ENCODE measurements at regions not wholly inside any gene's neighbourhood (a gene's known extent, or its start where the extent isn't known, plus 50 kb on each side); places are given as distances from the start of the nearest gene placed in this dataset.

DNA sequence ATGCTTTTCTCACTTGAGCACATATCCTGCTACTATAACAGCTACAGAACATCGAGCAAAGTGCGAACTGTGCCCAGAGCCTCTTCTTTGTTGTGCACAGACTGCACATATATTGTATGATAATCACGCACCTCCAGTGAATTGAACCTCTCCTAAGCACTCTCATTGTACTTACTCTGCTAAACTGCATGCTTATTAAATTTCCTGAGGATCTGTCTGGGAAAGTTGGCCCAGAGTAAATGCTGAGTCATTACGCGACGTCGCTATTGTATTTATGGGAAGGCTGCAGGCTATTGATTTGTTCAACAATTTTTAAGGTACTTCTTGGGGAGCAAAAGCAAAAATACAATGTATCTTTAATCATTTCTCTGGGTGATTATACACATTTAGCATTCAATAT, 399.6 kb upstream of the DSEL start:
- ChIA-PET CTCF (interaction anchor here (0.6 kb wide), 1 partner anchor 33 kb away, joined by 3 read pairs; no protein-coding TSS in a partner anchor), POLR2A (no interaction called here)
- no peak for DNase-seq (ENCODE audit: extremely low spot score)
- TF ChIP-seq, protein P1, sequence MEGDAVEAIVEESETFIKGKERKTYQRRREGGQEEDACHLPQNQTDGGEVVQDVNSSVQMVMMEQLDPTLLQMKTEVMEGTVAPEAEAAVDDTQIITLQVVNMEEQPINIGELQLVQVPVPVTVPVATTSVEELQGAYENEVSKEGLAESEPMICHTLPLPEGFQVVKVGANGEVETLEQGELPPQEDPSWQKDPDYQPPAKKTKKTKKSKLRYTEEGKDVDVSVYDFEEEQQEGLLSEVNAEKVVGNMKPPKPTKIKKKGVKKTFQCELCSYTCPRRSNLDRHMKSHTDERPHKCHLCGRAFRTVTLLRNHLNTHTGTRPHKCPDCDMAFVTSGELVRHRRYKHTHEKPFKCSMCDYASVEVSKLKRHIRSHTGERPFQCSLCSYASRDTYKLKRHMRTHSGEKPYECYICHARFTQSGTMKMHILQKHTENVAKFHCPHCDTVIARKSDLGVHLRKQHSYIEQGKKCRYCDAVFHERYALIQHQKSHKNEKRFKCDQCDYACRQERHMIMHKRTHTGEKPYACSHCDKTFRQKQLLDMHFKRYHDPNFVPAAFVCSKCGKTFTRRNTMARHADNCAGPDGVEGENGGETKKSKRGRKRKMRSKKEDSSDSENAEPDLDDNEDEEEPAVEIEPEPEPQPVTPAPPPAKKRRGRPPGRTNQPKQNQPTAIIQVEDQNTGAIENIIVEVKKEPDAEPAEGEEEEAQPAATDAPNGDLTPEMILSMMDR (IDR thresholded peaks at IDR 0.05; ENCODE audit: control extremely low read depth, extremely low read depth, low read depth, missing control alignments), result no peak

DNA sequence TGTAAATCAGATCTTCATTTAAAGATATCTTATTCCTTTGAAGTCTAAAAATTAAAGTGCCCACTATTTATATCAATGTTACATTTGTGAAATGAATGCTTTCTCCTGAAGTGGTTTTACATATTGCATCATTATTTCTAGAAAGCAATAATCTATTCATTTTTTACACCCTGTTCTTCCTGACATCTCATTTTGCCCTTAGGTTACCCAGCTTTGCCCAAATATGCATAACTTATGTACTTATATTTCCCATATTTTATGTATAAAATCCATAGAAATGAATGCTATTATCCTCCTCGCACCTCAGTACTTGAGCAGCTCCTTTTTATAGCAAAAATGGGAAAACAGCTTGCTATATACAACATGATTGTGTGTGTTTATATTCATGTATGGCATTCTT, 396.5 kb upstream of the DSEL start:
- TF ChIP-seq, protein P1 (IDR thresholded peaks at IDR 0.05; ENCODE audit: control extremely low read depth, extremely low read depth, low read depth, missing control alignments), result no peak
- no peak for DNase-seq (ENCODE audit: extremely low spot score)
- POLR2A ChIA-PET, result no interaction called here
- CTCF ChIA-PET, result no interaction called here

DNA sequence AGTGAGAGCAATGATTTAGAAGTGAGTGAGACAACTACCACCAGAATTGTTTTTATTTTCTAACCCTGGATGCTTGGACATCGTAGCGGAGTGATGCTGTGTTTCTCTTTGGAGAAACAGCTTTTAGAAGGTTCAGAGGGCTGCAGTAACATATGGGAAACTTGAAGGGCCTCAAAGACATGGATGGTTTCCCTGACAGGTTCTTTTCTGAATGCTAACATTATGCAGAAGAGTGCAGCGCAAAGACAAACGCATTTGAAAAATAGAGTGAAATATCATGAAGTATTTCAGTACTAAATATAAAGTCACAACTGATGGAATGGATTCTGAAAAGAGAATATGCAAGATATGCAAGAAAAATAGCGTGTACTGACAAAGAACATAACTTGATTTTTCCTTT, 385.1 kb upstream of the DSEL start:
- ChIA-PET POLR2A (no interaction called here), CTCF (no interaction called here)
- no peak for DNase-seq (ENCODE audit: extremely low spot score)
- TF ChIP-seq, protein P1 (IDR thresholded peaks at IDR 0.05; ENCODE audit: control extremely low read depth, extremely low read depth, low read depth, missing control alignments), result no peak

DNA sequence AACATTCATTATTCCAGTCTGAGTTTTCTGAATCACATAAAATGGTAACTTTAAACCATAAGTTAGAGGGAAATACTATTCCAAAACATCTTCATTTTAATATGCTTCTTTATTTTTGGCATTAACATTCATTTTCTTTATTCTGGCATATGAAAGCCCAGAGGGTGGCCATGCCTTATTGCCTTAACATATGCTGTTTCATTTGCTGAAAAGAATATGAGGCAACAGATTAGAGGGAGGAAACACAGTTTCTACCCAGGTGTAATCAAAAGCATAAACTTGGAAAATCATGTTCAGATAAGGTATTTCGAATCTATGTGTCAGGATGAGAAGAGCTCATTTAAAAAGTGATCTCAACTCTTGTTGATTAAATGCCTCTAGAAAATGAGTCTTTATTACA, 379.9 kb upstream of the DSEL start:
- no peak for DNase-seq (ENCODE audit: extremely low spot score)
- ChIA-PET POLR2A (no interaction called here), CTCF (no interaction called here)
- TF ChIP-seq, protein P1 (IDR thresholded peaks at IDR 0.05; ENCODE audit: control extremely low read depth, extremely low read depth, low read depth, missing control alignments), result no peak

DNA sequence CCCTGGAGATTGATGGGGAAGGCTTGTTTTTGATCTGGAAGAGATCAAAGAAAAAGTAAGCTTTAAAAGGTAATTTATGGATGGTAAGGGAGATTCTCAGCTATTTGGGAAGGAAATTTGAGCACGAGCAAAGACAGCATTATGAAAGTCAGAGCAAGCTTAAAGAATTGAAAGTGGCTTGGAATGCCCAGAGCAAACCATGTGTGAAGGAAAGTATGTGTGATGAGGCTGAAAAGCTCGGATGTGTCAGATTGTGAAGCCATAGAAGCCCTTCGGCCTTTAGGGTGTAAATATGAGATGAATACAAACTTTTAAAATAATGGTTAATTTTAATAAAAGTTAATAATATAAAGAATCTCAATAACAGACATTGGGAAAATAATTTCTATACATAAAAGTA, 377.4 kb upstream of the DSEL start:
- TF ChIP-seq, protein P1 (IDR thresholded peaks at IDR 0.05; ENCODE audit: control extremely low read depth, extremely low read depth, low read depth, missing control alignments), result no peak
- CTCF ChIA-PET, result interaction anchor here (0.6 to 1.2 kb wide), 2 partner anchors 9 to 21 kb away, joined by 3 to 4 read pairs; no protein-coding TSS in a partner anchor
- POLR2A ChIA-PET, result no interaction called here
- DNase-seq (ENCODE audit: extremely low spot score), result no peak

DNA sequence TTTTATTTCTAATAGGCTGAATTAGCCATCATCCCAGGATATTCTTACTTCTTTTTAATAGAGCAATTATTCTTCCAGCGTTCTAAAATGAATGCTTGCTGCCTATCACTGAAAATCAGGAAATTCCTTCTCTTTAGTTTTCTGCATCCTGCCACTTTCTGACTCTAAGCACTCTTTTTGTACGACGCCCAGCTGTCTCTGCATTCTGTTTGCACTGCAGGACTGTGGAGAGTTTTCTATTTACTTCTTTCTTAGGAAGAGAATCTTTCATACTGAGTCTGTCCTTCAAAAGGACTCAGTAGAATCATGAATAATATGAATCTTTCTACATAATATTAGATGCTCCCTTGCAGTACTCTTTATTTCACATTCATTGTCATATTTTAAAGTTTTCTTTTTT, 360.4 kb upstream of the DSEL start:
- ChIA-PET CTCF (no interaction called here), POLR2A (no interaction called here)
- DNase-seq (ENCODE audit: extremely low spot score), result no peak
- TF ChIP-seq, protein P1 (IDR thresholded peaks at IDR 0.05; ENCODE audit: control extremely low read depth, extremely low read depth, low read depth, missing control alignments), result no peak

DNA sequence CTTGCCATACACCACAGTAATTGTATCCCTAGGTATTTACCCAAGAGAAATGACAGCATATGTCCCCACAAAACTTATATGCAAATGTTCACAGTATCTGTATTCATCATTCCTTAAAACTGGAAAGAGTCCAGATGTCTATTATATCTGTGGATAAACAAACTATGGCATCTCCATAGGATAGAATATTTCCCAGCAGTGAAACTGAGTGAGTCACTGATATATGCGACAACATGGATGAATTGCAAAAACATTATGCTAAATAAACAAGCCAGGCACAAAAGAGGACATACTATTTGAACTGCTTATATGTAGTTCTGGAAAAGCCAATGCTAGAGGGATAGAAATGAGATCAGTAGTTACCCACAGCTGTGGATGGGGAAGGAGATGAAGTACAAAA, 359.4 kb upstream of the DSEL start:
- ChIA-PET POLR2A (no interaction called here), CTCF (interaction anchor here (1.1 kb wide), 1 partner anchor 8 kb away, joined by 3 read pairs; no protein-coding TSS in a partner anchor)
- DNase-seq (ENCODE audit: extremely low spot score), result no peak
- TF ChIP-seq, protein P1 (IDR thresholded peaks at IDR 0.05; ENCODE audit: control extremely low read depth, extremely low read depth, low read depth, missing control alignments), result no peak
